HCT116 (cell line): ENCODE measurements at regions not wholly inside any gene's neighbourhood (a gene's known extent, or its start where the extent isn't known, plus 50 kb on each side); places are given as distances from the start of the nearest gene placed in this dataset.

Experiments used
- ATAC-seq: fragments of 200-7000 bp; cut with Tn5 transposase; 2 replicates; pipeline ENCODE4 v1.9.1; 2020; ENCODE audit warnings: mild to moderate bottlenecking, moderate library complexity
- BruUV-seq: library from RNA; stranded (reverse); fragments of 400-500 nt; replicated peaks from 2 replicates; lab custom pipeline; 2021; lab: Mats Ljungman, UMichigan
- CTCF ChIA-PET: fragments of 300-600 bp; sonication (Branson Sonifier 250); formaldehyde crosslinking; loops from one replicate; lab custom pipeline; 2021; ENCODE audit warnings: antibody characterized with exemption; lab: Charles Lee
- POLR2A ChIA-PET: fragments of 300-600, 350-600 bp; sonication (Branson Sonifier 250); formaldehyde crosslinking; loops from one replicate; lab custom pipeline; 2021; ENCODE audit warnings: antibody characterized with exemption; lab: Charles Lee
- RAD21 ChIA-PET, 2 experiments: fragments of 300-600 bp; sonication (Branson Sonifier 250); formaldehyde crosslinking; loops; one replicate each; lab custom pipeline; 2023; ENCODE audit warnings: low total read pairs in 2 of 2; ENCODE audit not compliant: uncharacterized antibody in 2 of 2, unreplicated experiment in 2 of 2, low non-redundant PET in 1 of 2; lab: Charles Lee
- DNase-seq: peaks from one replicate; pipeline ENCODE4 v3.0.0-alpha.2; 2010; ENCODE audit warnings: low read depth, low spot score
- H2AFZ ChIP-seq: fragments of 200-600 bp; shearing (Covaris generic), sonication (generic); 2 replicates; pipeline ENCODE4 v1.6.1; 2017; ENCODE audit warnings: low read depth, mixed run types, mixed read lengths, antibody characterized with exemption, low read length; ENCODE audit not compliant: poor library complexity, severe bottlenecking
- H3K27ac ChIP-seq: 2 replicates; pipeline ENCODE4 v1.5.1; 2012; ENCODE audit warnings: low read depth, low read length
- H3K27me3 ChIP-seq: fragments of 200-600 bp; sonication (generic); 2 replicates; pipeline ENCODE4 v1.6.1; 2016; ENCODE audit warnings: mixed run types, low read length, mixed read lengths; ENCODE audit not compliant: insufficient read depth
- H3K36me3 ChIP-seq, 2 experiments: fragments of 200-500 bp in 1 of 2; fragments of 200-600 bp in 1 of 2; sonication (Bioruptor generic) in 1 of 2; sonication (generic) in 1 of 2; 2 replicates each; pipeline versions ENCODE4 v1.5.1 to v1.6.1; 2014 to 2016; ENCODE audit warnings: low read length in 2 of 2, inconsistent platforms in 1 of 2, mixed read lengths in 1 of 2, mixed run types in 1 of 2; ENCODE audit not compliant: insufficient read depth in 2 of 2, control insufficient read depth in 1 of 2
- H3K4me1 ChIP-seq, 2 experiments: fragments of 200-600 bp in 1 of 2; sonication (generic) in 1 of 2; 2 replicates each; pipeline versions ENCODE4 v1.5.1 to v1.6.1; 2012 to 2017; ENCODE audit warnings: low read length in 2 of 2, inconsistent platforms in 1 of 2, mild to moderate bottlenecking in 1 of 2, mixed read lengths in 1 of 2, mixed run types in 1 of 2, moderate library complexity in 1 of 2; ENCODE audit not compliant: insufficient read depth in 2 of 2, control insufficient read depth in 1 of 2
- H3K4me2 ChIP-seq: fragments of 200-600 bp; sonication (generic); 2 replicates; pipeline ENCODE4 v1.6.1; 2017; ENCODE audit warnings: mixed run types, low read length, mixed read lengths
- H3K4me3 ChIP-seq, 2 experiments: fragments of 200-600 bp in 1 of 2; sonication (generic) in 1 of 2; replicated peaks in 1 of 2; 2 replicates each; pipeline ENCODE4 v1.5.1; 2011 to 2016; ENCODE audit warnings: low read length in 2 of 2, control low read depth in 1 of 2, low read depth in 1 of 2, mild to moderate bottlenecking in 1 of 2, mixed read lengths in 1 of 2, mixed run types in 1 of 2
- H3K79me2 ChIP-seq: fragments of 200-600 bp; sonication (generic); 2 replicates; pipeline ENCODE4 v1.6.1; 2017; ENCODE audit warnings: mild to moderate bottlenecking, mixed run types, low read length, moderate library complexity, mixed read lengths; ENCODE audit not compliant: insufficient read depth
- H3K9ac ChIP-seq: fragments of 200-600 bp; sonication (generic); 2 replicates; pipeline ENCODE4 v1.6.1; 2016; ENCODE audit warnings: low read length, mixed read lengths
- H3K9me2 ChIP-seq: fragments of 200-600 bp; sonication (generic), shearing (Covaris generic); 2 replicates; pipeline ENCODE4 v1.6.1; 2017; ENCODE audit warnings: mixed run types, mild to moderate bottlenecking, moderate library complexity; ENCODE audit not compliant: insufficient read depth
- H3K9me3 ChIP-seq, 2 experiments: fragments of 200-500 bp in 1 of 2; fragments of 200-600 bp in 1 of 2; sonication (Bioruptor generic) in 1 of 2; sonication (generic) in 1 of 2; 2 replicates each; pipeline ENCODE4 v1.6.1; 2014 to 2017; ENCODE audit warnings: low read length in 2 of 2, mixed read lengths in 2 of 2, inconsistent platforms in 1 of 2, low read depth in 1 of 2, mild to moderate bottlenecking in 1 of 2, mixed run types in 1 of 2, moderate library complexity in 1 of 2; ENCODE audit not compliant: control insufficient read depth in 1 of 2, insufficient read depth in 1 of 2
- H4K20me1 ChIP-seq: fragments of 200-600 bp; sonication (generic), shearing (Covaris generic); 2 replicates; pipeline ENCODE4 v1.6.1; 2017; ENCODE audit warnings: mixed run types, mild to moderate bottlenecking, moderate library complexity; ENCODE audit not compliant: insufficient read depth
- ATF3 ChIP-seq: IDR thresholded peaks from 2 replicates; pipeline ENCODE4 v1.6.1; 2012
- CBX3 ChIP-seq: IDR thresholded peaks from 2 replicates; pipeline ENCODE4 v1.6.1; 2012; ENCODE audit warnings: low read depth
- CEBPB ChIP-seq: IDR thresholded peaks from 2 replicates; pipeline ENCODE4 v1.6.1; 2012; ENCODE audit warnings: low read depth
- ELF1 ChIP-seq: IDR thresholded peaks from 2 replicates; pipeline ENCODE4 v1.6.1; 2012; ENCODE audit warnings: low read depth, borderline replicate concordance
- FOSL1 ChIP-seq: IDR thresholded peaks from 2 replicates; pipeline ENCODE4 v1.6.1; 2012; ENCODE audit warnings: low read depth
- JUND ChIP-seq: IDR thresholded peaks from 2 replicates; pipeline ENCODE4 v1.6.1; 2012
- POLR2A ChIP-seq: IDR thresholded peaks from 2 replicates; pipeline ENCODE4 v1.7.0; 2011; ENCODE audit warnings: borderline replicate concordance; ENCODE audit not compliant: insufficient read depth, insufficient read length; ENCODE audit errors: extremely low read depth
- RAD21 ChIP-seq: IDR thresholded peaks from 2 replicates; pipeline ENCODE4 v1.6.1; 2012; ENCODE audit warnings: low read depth, mild to moderate bottlenecking
- REST ChIP-seq: IDR thresholded peaks from 2 replicates; pipeline ENCODE4 v1.6.1; 2012; ENCODE audit warnings: low read depth
- SIN3A ChIP-seq: IDR thresholded peaks from 2 replicates; pipeline ENCODE4 v1.6.1; 2012; ENCODE audit warnings: low read depth
- SP1 ChIP-seq: IDR thresholded peaks from 2 replicates; pipeline ENCODE4 v1.6.1; 2012; ENCODE audit warnings: low read depth
- SRF ChIP-seq: IDR thresholded peaks from 2 replicates; pipeline ENCODE4 v1.6.1; 2012; ENCODE audit warnings: low read depth
- YY1 ChIP-seq: IDR thresholded peaks from 2 replicates; pipeline ENCODE4 v1.6.1; 2011; ENCODE audit warnings: low read length, low read depth, moderate library complexity, mild to moderate bottlenecking; ENCODE audit not compliant: insufficient replicate concordance; ENCODE audit errors: extremely low read depth
- ZBTB33 ChIP-seq: IDR thresholded peaks from 2 replicates; pipeline ENCODE4 v1.6.1; 2011; ENCODE audit warnings: mild to moderate bottlenecking, low read length, moderate library complexity; ENCODE audit not compliant: insufficient replicate concordance; ENCODE audit errors: extremely low read depth
- ZFX ChIP-seq: fragments of 450-650 bp; IDR thresholded peaks from 2 replicates; pipeline ENCODE4 v1.6.1; 2017
- ZNF274 ChIP-seq: fragments of 200-500 bp; sonication (Bioruptor generic); IDR thresholded peaks from 2 replicates; pipeline ENCODE4 v1.6.1; 2014; ENCODE audit warnings: mild to moderate bottlenecking, low read depth, low read length, inconsistent platforms
- intact Hi-C: fragments of 100-400 bp; cut with micrococcal nuclease; formaldehyde crosslinking; loops from 2 replicates; pipeline ENCODE4 v1.10.0; 2022

GRCh38 chr2:59277671-59278070, 1036.5 kb upstream of the FANCL start:
- H3K4me3 ChIP-seq, result no peak overlapping the region
- no peaks in the 10 kb centered on the region for H4K20me1 ChIP-seq
- no TSS peak for BruUV-seq
- CTCF ChIA-PET, result no interaction called here
- intact Hi-C loops, result no loop called here
- RAD21 ChIA-PET, result no interaction called here
- no peaks in the 10 kb centered on the region for H3K9me2 ChIP-seq
- H3K4me1 ChIP-seq, result no peaks in the 10 kb centered on the region
- H3K27ac ChIP-seq, result no peak overlapping the region
- H3K9me3 ChIP-seq, result no peaks in the 10 kb centered on the region
- DNase-seq (no peak), ATAC-seq (no peak)
- H3K27me3 ChIP-seq, result no peaks in the 10 kb centered on the region
- TF ChIP-seq RAD21 (no peak), CBX3 (no peak), ELF1 (no peak), FOSL1 (no peak), SIN3A (no peak), SRF (no peak)
- H3K4me2 ChIP-seq, result no peak overlapping the region
- no peaks in the 10 kb centered on the region for H3K79me2 ChIP-seq
- POLR2A ChIA-PET, result no interaction called here
- H3K9ac ChIP-seq, result no peak overlapping the region
- H3K36me3 ChIP-seq, result no peaks in the 10 kb centered on the region
- no peak overlapping the region for H2AFZ ChIP-seq

GRCh38 chr2:59276917-59277316, 1035.8 kb upstream of the FANCL start:
- Histone ChIP-seq H3K9ac (no peak overlapping the region), H3K4me1 (no peaks in the 10 kb centered on the region), H3K27me3 (no peaks in the 10 kb centered on the region), H3K4me3 (no peak overlapping the region), H4K20me1 (no peaks in the 10 kb centered on the region), H3K9me2 (no peaks in the 10 kb centered on the region), H3K79me2 (no peaks in the 10 kb centered on the region), H2AFZ (no peak overlapping the region), H3K27ac (no peak overlapping the region), H3K9me3 (no peaks in the 10 kb centered on the region), H3K36me3 (no peaks in the 10 kb centered on the region), H3K4me2 (no peak overlapping the region)
- TF ChIP-seq ATF3 (no peak), CEBPB (no peak), YY1 (no peak), ELF1 (no peak), FOSL1 (no peak), ZBTB33 (no peak), POLR2A (no peak), SP1 (no peak), ZFX (no peak), ZNF274 (no peak), REST (no peak), JUND (no peak)
- no peak for DNase-seq
- POLR2A ChIA-PET, result no interaction called here
- intact Hi-C loops, result no loop called here
- CTCF ChIA-PET, result no interaction called here
- RAD21 ChIA-PET, result no interaction called here
- ATAC-seq, result no peak
- no TSS peak for BruUV-seq
